ENCODE measurements at regions not wholly inside any gene's neighbourhood (a gene's known extent, or its start where the extent isn't known, plus 50 kb on each side); places are given as distances from the start of the nearest gene placed in this dataset.
"Not testable (repeated sequence)": the region's sequence is repeated elsewhere in the genome, so short reads cannot be mapped to it uniquely, and the experiment has no call there.

- DNase-seq = no peak
Observed at GRCh38 chr9:102941868-102942267, 53.3 kb upstream of the CYLC2 start.

- no peak for DNase-seq
Observed at GRCh38 chr9:102922526-102922925, 72.6 kb upstream of the CYLC2 start.

GRCh38 chr9:102911185-102911584 lies 83.9 kb upstream of the CYLC2 start:
- peak; percentile 0 for DNase-seq

GRCh38 chr9:102905795-102906194 lies 89.3 kb upstream of the CYLC2 start:
- DNase-seq = not testable (repeated sequence)

GRCh38 chr9:102892025-102892424 lies 103.1 kb upstream of the CYLC2 start:
- DNase-seq = no peak

- DNase-seq = not testable (repeated sequence)
Observed at GRCh38 chr9:102888747-102889146, 106.4 kb upstream of the CYLC2 start.

GRCh38 chr9:102875687-102876086 lies 119.4 kb upstream of the CYLC2 start:
- no peak for DNase-seq

GRCh38 chr9:102867488-102867887 lies 127.6 kb upstream of the CYLC2 start:
- no peak for DNase-seq

- DNase-seq = no peak
Observed at GRCh38 chr9:102862478-102862877, 132.7 kb upstream of the CYLC2 start.

- DNase-seq = no peak
Observed at GRCh38 chr9:102855641-102856040, 139.5 kb upstream of the CYLC2 start.

- no peak for DNase-seq
Observed at GRCh38 chr9:102845827-102846371, 149.2 kb upstream of the CYLC2 start.

- DNase-seq = no peak
Observed at GRCh38 chr9:102844716-102845115, 150.4 kb upstream of the CYLC2 start.

GRCh38 chr9:102842423-102842822 lies 152.7 kb upstream of the CYLC2 start:
- no peak for DNase-seq

GRCh38 chr9:102841376-102841775 lies 153.8 kb upstream of the CYLC2 start:
- no peak for DNase-seq

- no peak for DNase-seq
Observed at GRCh38 chr9:102840335-102840734, 154.8 kb upstream of the CYLC2 start.

GRCh38 chr9:102832814-102833213 lies 162.3 kb upstream of the CYLC2 start:
- no peak for DNase-seq

- DNase-seq = no peak
Observed at GRCh38 chr9:102796244-102796643, 198.9 kb upstream of the CYLC2 start.

- no peak for DNase-seq
Observed at GRCh38 chr9:102795532-102795931, 199.6 kb upstream of the CYLC2 start.

- DNase-seq = no peak
Observed at GRCh38 chr9:102779356-102779755, 215.8 kb upstream of the CYLC2 start.

GRCh38 chr9:102778746-102779145 lies 216.4 kb upstream of the CYLC2 start:
- DNase-seq = no peak

- DNase-seq = no peak
Observed at GRCh38 chr9:102770704-102771103, 224.4 kb upstream of the CYLC2 start.

- DNase-seq = no peak
Observed at GRCh38 chr9:102769307-102769706, 225.8 kb upstream of the CYLC2 start.

GRCh38 chr9:102768002-102768401 lies 227.1 kb upstream of the CYLC2 start:
- no peak for DNase-seq

- DNase-seq = no peak
Observed at GRCh38 chr9:102767076-102767475, 228.1 kb upstream of the CYLC2 start.

GRCh38 chr9:102740578-102740977 lies 254.6 kb upstream of the CYLC2 start:
- no peak for DNase-seq

- DNase-seq = no peak
Observed at GRCh38 chr9:102728946-102729345, 266.2 kb upstream of the CYLC2 start.

Measured in suppressor macrophage treated with lipopolysaccharide for 4 hours (primary cell).